Mammary epithelial cell (primary cell): ENCODE measurements at regions not wholly inside any gene's neighbourhood (a gene's known extent, or its start where the extent isn't known, plus 50 kb on each side); places are given as distances from the start of the nearest gene placed in this dataset.

Experiments
- EZH2 ChIP-seq: IDR thresholded peaks from 2 replicates; pipeline ENCODE4 v1.6.1; 2012; ENCODE audit warnings: low read length, inconsistent platforms, borderline replicate concordance
- TF ChIP-seq, protein P1 (sequence below), 2 donors: IDR thresholded peaks in 1 of 2; conservative IDR thresholded peaks in 1 of 2; 2 replicates each; pipeline ENCODE4 v1.5.1; 2011 to 2012; ENCODE audit warnings: inconsistent platforms in 2 of 2, low read length in 2 of 2, mild to moderate bottlenecking in 2 of 2, control low read depth in 1 of 2, low read depth in 1 of 2; ENCODE audit not compliant: insufficient read depth in 1 of 2; ENCODE audit errors: extremely low read depth in 1 of 2

DNA sequence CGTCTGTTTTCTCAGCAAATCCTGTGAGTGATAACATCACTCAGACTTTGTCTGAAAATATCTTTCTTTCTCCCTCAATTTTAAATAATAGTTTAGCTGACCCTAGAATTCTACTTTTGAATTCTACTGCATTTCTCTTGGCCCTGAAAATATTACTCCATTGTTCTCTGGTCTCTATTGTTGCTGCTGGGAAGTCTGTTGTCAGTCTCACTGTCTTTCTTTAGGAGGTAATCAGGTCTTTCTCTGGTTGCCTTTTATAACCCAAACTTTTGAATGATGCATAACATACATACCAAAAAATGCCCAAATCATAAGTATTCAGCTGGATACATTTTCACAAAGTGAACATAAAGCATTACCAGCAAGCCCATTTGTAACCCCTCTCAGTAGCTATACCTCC is 100.0 kb downstream of the MATN1 start:
- TF ChIP-seq, protein P1, sequence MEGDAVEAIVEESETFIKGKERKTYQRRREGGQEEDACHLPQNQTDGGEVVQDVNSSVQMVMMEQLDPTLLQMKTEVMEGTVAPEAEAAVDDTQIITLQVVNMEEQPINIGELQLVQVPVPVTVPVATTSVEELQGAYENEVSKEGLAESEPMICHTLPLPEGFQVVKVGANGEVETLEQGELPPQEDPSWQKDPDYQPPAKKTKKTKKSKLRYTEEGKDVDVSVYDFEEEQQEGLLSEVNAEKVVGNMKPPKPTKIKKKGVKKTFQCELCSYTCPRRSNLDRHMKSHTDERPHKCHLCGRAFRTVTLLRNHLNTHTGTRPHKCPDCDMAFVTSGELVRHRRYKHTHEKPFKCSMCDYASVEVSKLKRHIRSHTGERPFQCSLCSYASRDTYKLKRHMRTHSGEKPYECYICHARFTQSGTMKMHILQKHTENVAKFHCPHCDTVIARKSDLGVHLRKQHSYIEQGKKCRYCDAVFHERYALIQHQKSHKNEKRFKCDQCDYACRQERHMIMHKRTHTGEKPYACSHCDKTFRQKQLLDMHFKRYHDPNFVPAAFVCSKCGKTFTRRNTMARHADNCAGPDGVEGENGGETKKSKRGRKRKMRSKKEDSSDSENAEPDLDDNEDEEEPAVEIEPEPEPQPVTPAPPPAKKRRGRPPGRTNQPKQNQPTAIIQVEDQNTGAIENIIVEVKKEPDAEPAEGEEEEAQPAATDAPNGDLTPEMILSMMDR (conservative IDR thresholded peaks at IDR 0.05 in 1 of 2, IDR thresholded peaks at IDR 0.05 in 1 of 2; ENCODE audit: extremely low read depth in 1 of 2, insufficient read depth in 1 of 2, low read depth in 1 of 2, low read length in 2 of 2): no peak
- TF ChIP-seq EZH2: no peak
